KOPT-K1 (cell line): ENCODE measurements at regions not wholly inside any gene's neighbourhood (a gene's known extent, or its start where the extent isn't known, plus 50 kb on each side); places are given as distances from the start of the nearest gene placed in this dataset.
"Not testable (repeated sequence)": the region's sequence is repeated elsewhere in the genome, so short reads cannot be mapped to it uniquely, and the experiment has no call there.

ENCODE experiments used
- H3K27ac ChIP-seq: fragments of 200-600 bp; sonication (generic); 2 replicates; pipeline ENCODE4 v1.5.1; 2016; ENCODE audit warnings: antibody characterized with exemption, mild to moderate bottlenecking, low read depth, low read length; ENCODE audit not compliant: poor library complexity, severe bottlenecking
- H3K36me3 ChIP-seq: fragments of 200-600 bp; sonication (generic); 2 replicates; pipeline ENCODE4 v1.5.1; 2017; ENCODE audit warnings: antibody characterized with exemption, mild to moderate bottlenecking, low read length, moderate library complexity; ENCODE audit not compliant: insufficient read depth
- H3K9me3 ChIP-seq: fragments of 200-600 bp; sonication (generic); 2 replicates; pipeline ENCODE4 v1.5.1; 2017; ENCODE audit warnings: antibody characterized with exemption, low read length, mild to moderate bottlenecking; ENCODE audit not compliant: insufficient read depth, poor library complexity, severe bottlenecking

- peaks cover 7% of the 10 kb centered on the region for H3K9me3 ChIP-seq
- no peaks in the 10 kb centered on the region for H3K36me3 ChIP-seq
- H3K27ac ChIP-seq: no peak overlapping the region
These were observed 72.5 kb upstream of the PRSS16 start for GRCh38 chr6:27174958-27175357.

DNA sequence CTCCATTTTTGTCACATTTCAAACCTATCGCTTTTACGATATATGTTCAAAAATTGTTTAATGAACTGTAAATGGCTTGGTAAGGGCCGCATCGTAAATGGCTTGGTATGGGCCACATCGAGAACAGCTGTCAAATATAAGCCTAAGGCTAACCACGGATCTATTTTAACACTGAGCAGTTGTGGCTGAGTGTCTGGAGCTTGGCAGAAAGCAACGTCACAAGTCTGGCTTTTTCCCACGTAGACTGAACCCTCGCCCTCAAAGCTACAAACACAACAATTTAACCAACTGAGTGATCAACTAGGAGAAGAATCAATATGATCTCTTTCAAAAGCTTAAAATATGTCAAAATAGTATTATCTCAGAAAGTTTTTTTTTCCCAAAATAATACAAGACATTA lies 71.4 kb upstream of the PRSS16 start:
- H3K27ac ChIP-seq: no peak overlapping the region
- no peaks in the 10 kb centered on the region for H3K36me3 ChIP-seq
- H3K9me3 ChIP-seq: no peaks in the 10 kb centered on the region

- Histone ChIP-seq H3K9me3 (no peaks in the 10 kb centered on the region), H3K27ac (peak overlapping the region; percentile 85), H3K36me3 (no peaks in the 10 kb centered on the region)
These were observed 70.7 kb upstream of the PRSS16 start for GRCh38 chr6:27176523-27177484.

DNA sequence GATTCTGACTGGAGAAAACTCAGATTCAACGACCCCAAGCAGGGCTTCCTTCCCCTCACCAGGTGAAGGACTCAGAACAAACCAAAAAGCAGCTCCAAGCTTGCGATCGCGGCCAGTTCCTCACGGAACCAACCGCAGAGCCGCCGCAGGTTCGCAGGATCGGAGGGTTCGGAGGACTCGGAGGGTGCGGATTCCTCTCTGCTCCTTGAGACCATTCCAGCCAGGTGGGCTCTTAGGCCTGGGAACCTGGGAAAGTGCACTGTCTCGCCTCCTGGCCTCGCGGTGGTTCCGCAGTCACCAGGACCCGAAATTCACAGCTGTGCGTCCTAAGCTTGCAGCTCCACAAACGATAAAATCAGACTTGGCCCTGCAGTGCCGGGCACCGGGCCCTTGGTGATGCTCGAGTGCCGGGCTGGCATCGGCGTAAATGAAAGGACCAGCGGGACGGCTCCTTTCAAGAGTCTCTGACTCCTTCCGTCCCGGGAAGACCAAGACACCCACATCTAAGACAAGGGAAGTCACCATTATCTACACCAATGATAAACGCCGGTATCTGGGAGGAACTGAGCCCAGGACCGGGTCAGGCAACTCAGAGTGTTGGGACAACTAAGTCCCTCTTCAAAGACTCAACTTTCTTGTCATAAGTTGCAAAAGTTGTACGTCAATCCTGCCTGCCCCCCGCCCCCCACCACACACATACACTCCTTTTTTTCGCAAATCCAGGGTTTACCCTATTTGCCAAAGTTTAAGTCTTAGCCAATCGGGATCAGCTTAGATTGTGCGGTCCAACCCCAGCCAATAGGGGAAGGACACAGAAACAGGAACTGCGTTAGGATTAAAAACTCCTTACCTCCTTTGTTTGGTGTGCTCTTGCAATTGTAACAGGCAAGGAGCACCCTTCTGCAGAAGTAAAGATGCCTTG lies 69.8 kb upstream of the PRSS16 start:
- peak overlapping the region; percentile 85 for H3K27ac ChIP-seq

DNA sequence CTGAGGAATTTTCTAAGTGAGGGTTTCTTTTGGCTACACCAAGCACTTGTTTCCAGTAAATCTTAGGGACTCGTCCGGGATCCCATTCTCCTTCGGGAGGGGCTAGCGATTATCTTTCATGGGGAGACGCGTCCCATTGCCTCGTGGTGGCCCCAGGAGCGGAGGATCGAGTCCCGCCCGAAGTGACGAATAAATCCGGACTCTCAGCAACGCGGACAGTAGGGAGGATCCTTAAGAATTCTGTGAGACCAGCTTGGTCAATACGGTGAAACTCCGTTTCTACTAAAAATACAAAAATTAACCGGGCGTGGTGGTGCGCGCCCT lies 69.1 kb upstream of the PRSS16 start:
- H3K27ac ChIP-seq: peak overlapping the region; percentile 85
- no peaks in the 10 kb centered on the region for H3K36me3 ChIP-seq
- no peaks in the 10 kb centered on the region for H3K9me3 ChIP-seq

More for the DNA sequence above, 69.8 kb upstream of the PRSS16 start:
- H3K9me3 ChIP-seq: no peaks in the 10 kb centered on the region
- no peaks in the 10 kb centered on the region for H3K36me3 ChIP-seq

DNA sequence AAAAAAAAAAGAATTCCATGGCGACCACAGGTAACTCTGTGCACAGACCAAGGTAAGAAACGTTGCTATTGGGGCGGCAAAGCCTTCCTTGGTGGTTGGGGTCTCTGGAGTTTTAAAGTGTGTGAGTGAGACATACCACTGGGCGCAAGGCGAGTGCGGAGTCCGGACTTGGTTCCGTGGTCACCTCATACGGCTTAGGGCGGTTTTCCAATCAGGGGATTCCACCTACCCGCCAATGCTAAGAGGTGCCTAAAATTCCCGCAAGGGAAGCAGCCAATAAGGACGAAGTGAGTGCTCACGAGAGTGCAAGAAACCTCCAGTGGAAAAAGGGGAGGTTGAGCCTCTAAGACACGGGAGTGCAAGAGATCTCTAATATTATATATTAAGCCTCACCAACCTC lies 68.6 kb upstream of the PRSS16 start:
- H3K27ac ChIP-seq: no peak overlapping the region
- no peaks in the 10 kb centered on the region for H3K36me3 ChIP-seq
- no peaks in the 10 kb centered on the region for H3K9me3 ChIP-seq

- no peak overlapping the region for H3K27ac ChIP-seq
- H3K9me3 ChIP-seq: no peaks in the 10 kb centered on the region
- no peaks in the 10 kb centered on the region for H3K36me3 ChIP-seq
These were observed 64.3 kb upstream of the PRSS16 start for GRCh38 chr6:27183060-27183832.

- Histone ChIP-seq H3K9me3 (no peaks in the 10 kb centered on the region), H3K27ac (peak overlapping the region; percentile 78), H3K36me3 (no peaks in the 10 kb centered on the region)
These were observed 60.1 kb upstream of the PRSS16 start for GRCh38 chr6:27187231-27188060.

DNA sequence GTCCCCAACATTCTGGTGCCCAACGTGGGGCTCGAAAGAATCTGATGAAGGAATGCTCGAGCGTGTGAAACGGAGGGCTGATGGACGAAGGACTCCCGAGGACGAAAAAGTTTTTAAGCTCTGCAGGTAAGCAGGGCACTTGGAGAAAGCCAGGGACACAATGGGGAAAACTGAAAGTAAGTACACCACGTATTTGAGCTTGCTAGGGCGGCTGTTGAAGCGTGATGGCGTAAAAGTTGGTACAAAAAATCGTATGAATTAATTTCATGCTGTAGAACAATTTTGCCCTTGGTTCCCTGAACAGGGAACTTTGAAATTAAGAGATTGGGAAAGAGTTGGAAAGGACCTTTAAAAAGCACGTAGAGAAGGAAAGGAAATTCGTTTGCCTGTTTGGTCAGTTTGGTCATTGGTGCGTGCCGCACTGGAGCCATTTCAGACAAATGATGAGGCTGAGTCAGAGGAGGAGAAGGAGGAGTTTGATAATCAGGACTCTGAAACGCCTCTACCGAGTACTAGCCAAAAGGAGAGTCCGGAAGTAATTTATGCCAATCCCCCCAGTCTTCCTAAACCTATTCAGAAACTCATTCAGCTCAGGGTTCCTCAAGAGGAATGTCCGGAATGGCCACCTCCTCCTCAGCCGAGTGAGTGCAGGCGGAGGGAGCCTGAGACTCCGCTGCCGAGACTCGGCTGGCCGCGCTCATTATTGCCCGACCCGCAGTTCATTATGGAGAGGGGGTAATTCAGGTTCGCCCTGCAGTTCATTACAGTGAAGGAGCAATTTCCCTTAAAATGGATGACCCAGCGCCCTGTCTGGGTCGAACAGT lies 59.2 kb upstream of the PRSS16 start:
- H3K27ac ChIP-seq: peak overlapping the region; percentile 78
- no peaks in the 10 kb centered on the region for H3K9me3 ChIP-seq
- H3K36me3 ChIP-seq: no peaks in the 10 kb centered on the region

DNA sequence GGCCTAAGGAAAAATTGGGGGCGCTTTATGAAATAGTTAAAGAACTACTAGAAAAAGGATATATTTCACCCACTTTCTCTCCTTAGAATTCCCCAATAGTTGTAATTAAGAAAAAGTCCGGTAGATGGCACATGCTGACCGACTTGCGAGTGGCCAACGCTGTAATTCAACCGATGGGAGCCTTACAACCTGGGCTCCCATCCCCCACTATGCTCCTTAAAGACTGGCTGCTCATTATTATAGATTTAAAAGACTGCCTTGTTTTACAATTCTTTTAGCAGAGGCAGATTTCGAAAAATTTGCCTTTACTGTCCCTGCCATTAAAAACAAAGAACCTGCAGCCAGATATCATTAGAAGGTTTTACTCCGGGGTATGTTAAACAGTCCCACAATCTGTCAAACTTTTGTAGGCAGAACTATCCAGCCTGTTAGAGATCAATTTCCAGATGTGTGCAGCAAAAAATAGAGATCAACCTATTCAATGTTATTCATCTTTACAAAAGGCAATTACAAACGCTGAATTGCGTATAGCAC lies 58.5 kb upstream of the PRSS16 start:
- Histone ChIP-seq H3K9me3 (no peaks in the 10 kb centered on the region), H3K27ac (peak overlapping the region; percentile 78), H3K36me3 (no peaks in the 10 kb centered on the region)

- H3K9me3 ChIP-seq: no peaks in the 10 kb centered on the region
- no peak overlapping the region for H3K27ac ChIP-seq
- H3K36me3 ChIP-seq: no peaks in the 10 kb centered on the region
These were observed 57.4 kb upstream of the PRSS16 start for GRCh38 chr6:27190126-27190525.

DNA sequence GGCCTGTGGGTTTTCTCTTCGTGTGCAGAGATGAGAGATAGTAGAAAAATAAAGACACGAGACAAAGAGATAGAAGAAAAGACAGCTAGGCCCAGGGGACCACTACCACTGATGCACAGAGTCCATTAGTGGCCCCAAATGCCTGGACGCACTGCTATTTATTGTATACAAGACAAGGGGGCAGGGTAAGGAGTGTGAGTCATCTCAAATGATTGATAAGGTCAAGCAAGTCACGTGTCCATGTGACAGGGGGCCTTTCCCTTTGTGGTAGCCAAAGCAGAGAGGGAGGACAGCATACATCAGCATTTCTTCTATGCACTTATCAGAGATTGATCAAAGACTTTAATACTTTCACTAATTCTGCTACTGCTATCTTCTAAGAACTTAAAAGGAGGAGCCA lies 53.0 kb upstream of the PRSS16 start:
- H3K9me3 ChIP-seq, H3K36me3 ChIP-seq, H3K27ac ChIP-seq: not testable (repeated sequence)

DNA sequence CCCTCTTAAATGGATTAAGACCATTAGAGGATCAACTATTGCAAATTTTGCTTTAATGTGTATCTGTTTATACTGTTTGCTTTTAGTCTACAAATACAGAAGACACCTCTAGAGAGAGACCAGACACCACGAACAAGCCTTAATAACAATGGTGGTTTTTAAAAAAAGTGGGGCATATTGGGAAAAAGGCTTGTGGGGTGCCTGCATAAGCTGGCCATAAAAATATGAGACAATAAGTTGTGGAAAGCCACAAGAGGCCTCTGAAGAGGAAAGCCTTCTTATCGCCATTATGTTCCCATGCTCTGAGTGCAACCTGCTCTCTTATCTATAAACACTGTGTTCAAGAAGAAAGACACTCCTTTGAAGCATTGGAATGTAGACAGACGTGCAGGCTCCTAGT lies 52.0 kb upstream of the PRSS16 start:
- not testable (repeated sequence) for H3K9me3 ChIP-seq, H3K36me3 ChIP-seq, H3K27ac ChIP-seq
